ENCODE measurements at regions not wholly inside any gene's neighbourhood (a gene's known extent, or its start where the extent isn't known, plus 50 kb on each side); places are given as distances from the start of the nearest gene placed in this dataset.

- no peak for TF ChIP-seq EP300 (IDR thresholded peaks at IDR 0.05)
- TF ChIP-seq CTCF (IDR thresholded peaks at IDR 0.05), result no peak
- TF ChIP-seq POLR2A (IDR thresholded peaks at IDR 0.05), result no peak
- no peak for TF ChIP-seq POLR2AphosphoS5 (IDR thresholded peaks at IDR 0.05)
Measured at GRCh38 chr3:157611536-157612076, 108.4 kb upstream of the VEPH1 start.

All from upper lobe of left lung (tissue), 4 donors.